Loucy (cell line): ENCODE measurements at regions not wholly inside any gene's neighbourhood (a gene's known extent, or its start where the extent isn't known, plus 50 kb on each side); places are given as distances from the start of the nearest gene placed in this dataset.

ENCODE experiments used
- H2AFZ ChIP-seq: fragments of 200-600 bp; sonication (generic); 2 replicates; pipeline ENCODE4 v1.6.0; 2016; ENCODE audit warnings: antibody characterized with exemption, mild to moderate bottlenecking, low read length, moderate library complexity
- H3F3A ChIP-seq: fragments of 200-600 bp; 2 replicates; pipeline ENCODE4 v1.6.0; 2016; ENCODE audit warnings: antibody characterized with exemption, low read depth, mild to moderate bottlenecking
- H3K27me3 ChIP-seq: fragments of 200-600 bp; sonication (generic); 2 replicates; pipeline ENCODE4 v1.6.1; 2014; ENCODE audit warnings: low read length, mild to moderate bottlenecking; ENCODE audit not compliant: insufficient read depth, poor library complexity, severe bottlenecking
- H3K36me3 ChIP-seq: fragments of 200-600 bp; sonication (generic); 2 replicates; pipeline ENCODE4 v1.6.1; 2016; ENCODE audit warnings: low read length; ENCODE audit not compliant: insufficient read depth
- H3K4me1 ChIP-seq: fragments of 200-600 bp; sonication (generic); 2 replicates; pipeline ENCODE4 v1.5.1; 2014; ENCODE audit warnings: low read length, mild to moderate bottlenecking; ENCODE audit not compliant: insufficient read depth, poor library complexity, severe bottlenecking
- H3K4me2 ChIP-seq: fragments of 200-600 bp; sonication (generic); 2 replicates; pipeline ENCODE4 v1.6.0; 2014; ENCODE audit warnings: antibody characterized with exemption, low read length, low read depth, mild to moderate bottlenecking; ENCODE audit not compliant: poor library complexity, severe bottlenecking
- H3K4me3 ChIP-seq: fragments of 200-600 bp; sonication (generic); 2 replicates; pipeline ENCODE4 v1.5.1; 2014; ENCODE audit warnings: low read length, mild to moderate bottlenecking, mixed read lengths; ENCODE audit not compliant: poor library complexity, severe bottlenecking
- H3K79me2 ChIP-seq: fragments of 200-600 bp; sonication (generic); 2 replicates; pipeline ENCODE4 v1.6.1; 2014; ENCODE audit warnings: low read length; ENCODE audit not compliant: insufficient read depth
- H3K9ac ChIP-seq: fragments of 200-600 bp; sonication (generic); 2 replicates; pipeline ENCODE4 v1.6.0; 2014; ENCODE audit warnings: mild to moderate bottlenecking, low read depth, low read length, moderate library complexity; ENCODE audit not compliant: poor library complexity, severe bottlenecking
- H3K9me2 ChIP-seq: fragments of 200-600 bp; sonication (generic); replicated peaks from 2 replicates; pipeline ENCODE4 v1.6.1; 2016; ENCODE audit warnings: low read depth, low read length, mixed read lengths
- H3K9me3 ChIP-seq: fragments of 200-600 bp; sonication (generic); 2 replicates; pipeline ENCODE4 v1.6.1; 2014; ENCODE audit warnings: mild to moderate bottlenecking, antibody characterized with exemption, low read length, low read depth; ENCODE audit not compliant: insufficient read depth
- H4K20me1 ChIP-seq: fragments of 200-600 bp; sonication (generic); 2 replicates; pipeline ENCODE4 v1.6.0; 2014; ENCODE audit warnings: antibody characterized with exemption, low read length, mild to moderate bottlenecking; ENCODE audit not compliant: insufficient read depth, poor library complexity, severe bottlenecking
- CTCF ChIP-seq: fragments of 200-600 bp; sonication (generic); conservative IDR thresholded peaks from 2 replicates; pipeline ENCODE4 v1.5.1; 2014; ENCODE audit warnings: mild to moderate bottlenecking, antibody characterized with exemption, low read length
- EZH2phosphoT487 ChIP-seq: fragments of 200-600 bp; IDR thresholded peaks from 2 replicates; pipeline ENCODE4 v1.6.1; 2018; ENCODE audit warnings: antibody characterized with exemption, mild to moderate bottlenecking, moderate library complexity, borderline replicate concordance

- Histone ChIP-seq H3K9ac (no peak overlapping the region), H3K4me2 (no peak overlapping the region), H3F3A (no peaks in the 10 kb centered on the region), H3K27me3 (no peaks in the 10 kb centered on the region), H3K9me3 (no peaks in the 10 kb centered on the region), H3K36me3 (no peaks in the 10 kb centered on the region), H3K79me2 (no peaks in the 10 kb centered on the region), H3K9me2 (no peaks in the 10 kb centered on the region), H4K20me1 (no peaks in the 10 kb centered on the region), H3K4me3 (no peak overlapping the region), H3K4me1 (peaks cover 26% of the 10 kb centered on the region), H2AFZ (no peak overlapping the region)
- TF ChIP-seq CTCF (no peak), EZH2phosphoT487 (no peak)
Observed at GRCh38 chr2:13539296-13539695, 822.6 kb downstream of the TRIB2 start.

DNA sequence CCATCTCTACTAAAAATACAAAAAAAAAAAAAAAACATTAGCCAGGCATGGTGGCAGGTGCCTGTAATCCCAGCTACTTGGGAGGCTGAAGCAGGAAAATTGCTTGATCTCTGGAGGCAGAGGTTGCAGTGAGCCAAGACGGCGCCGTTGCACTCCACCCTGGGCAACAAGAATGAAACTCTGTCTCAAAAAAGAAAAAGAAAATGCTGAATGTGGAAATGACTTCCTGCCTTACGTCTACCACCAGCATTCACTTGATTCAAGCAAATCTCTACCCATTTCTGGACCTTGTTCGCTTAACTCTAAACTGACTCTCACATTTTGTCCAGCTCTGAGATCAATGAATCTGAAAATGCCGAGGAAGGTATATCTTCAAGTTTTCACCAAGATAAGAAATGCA is 825.3 kb downstream of the TRIB2 start:
- Histone ChIP-seq H3K27me3 (no peaks in the 10 kb centered on the region), H3K9ac (no peak overlapping the region), H3F3A (no peaks in the 10 kb centered on the region), H3K36me3 (no peaks in the 10 kb centered on the region), H2AFZ (no peak overlapping the region), H3K4me2 (no peak overlapping the region), H4K20me1 (no peaks in the 10 kb centered on the region), H3K4me1 (peaks cover 43% of the 10 kb centered on the region), H3K9me3 (no peaks in the 10 kb centered on the region), H3K4me3 (no peak overlapping the region), H3K79me2 (no peaks in the 10 kb centered on the region), H3K9me2 (no peaks in the 10 kb centered on the region)
- TF ChIP-seq EZH2phosphoT487 (no peak), CTCF (no peak)

DNA sequence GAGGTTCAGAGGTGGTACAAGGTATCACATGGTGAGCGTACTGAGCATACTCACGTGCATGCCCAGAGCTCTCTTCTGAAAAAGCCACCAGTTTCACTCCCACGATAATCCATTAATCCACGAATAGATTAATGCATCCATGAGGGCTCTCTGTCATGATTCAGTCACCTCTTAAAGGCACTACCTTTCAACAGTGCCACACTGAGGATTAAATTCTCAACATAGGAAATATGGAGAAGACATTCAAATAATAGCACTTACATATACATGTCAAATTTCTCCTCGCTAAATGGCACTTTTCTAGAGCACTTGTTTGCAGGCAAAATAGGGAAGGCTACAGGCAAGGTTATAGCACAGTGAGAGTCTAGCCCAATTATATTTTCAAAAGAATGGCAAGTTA is 825.9 kb downstream of the TRIB2 start:
- Histone ChIP-seq H3F3A (no peaks in the 10 kb centered on the region), H3K9me2 (no peaks in the 10 kb centered on the region), H3K9me3 (no peaks in the 10 kb centered on the region), H4K20me1 (no peaks in the 10 kb centered on the region), H3K79me2 (no peaks in the 10 kb centered on the region), H3K4me2 (no peak overlapping the region), H3K4me1 (peaks cover 43% of the 10 kb centered on the region), H3K4me3 (no peak overlapping the region), H2AFZ (no peak overlapping the region), H3K9ac (no peak overlapping the region), H3K36me3 (no peaks in the 10 kb centered on the region), H3K27me3 (no peaks in the 10 kb centered on the region)
- no peak for TF ChIP-seq CTCF
